ENCODE measurements at regions not wholly inside any gene's neighbourhood (a gene's known extent, or its start where the extent isn't known, plus 50 kb on each side); places are given as distances from the start of the nearest gene placed in this dataset.

- WGBS, 3 donors = 53 to 55% (median 55%) methylated on average over 53 of the region's 53 CpGs
- H3K4me3 ChIP-seq = no peak overlapping the region
- ATAC-seq (no peak), DNase-seq (no peak)
- no peaks in the 10 kb centered on the region for H3K4me1 ChIP-seq
- no peaks in the 10 kb centered on the region for H3K9me3 ChIP-seq
- no peaks in the 10 kb centered on the region for H3K36me3 ChIP-seq (ENCODE audit: insufficient read depth in 1 of 2, low read depth in 1 of 2)
- no peak for TF ChIP-seq CTCF (IDR thresholded peaks at IDR 0.05)
- intact Hi-C loops (cut with DNase I) = no loop called here
- H3K27me3 ChIP-seq (ENCODE audit: insufficient read depth in 3 of 3, low read length in 2 of 3) = peaks cover 0 to 10% (median 5%) of the 10 kb centered on the region in 3 donors
- H3K27ac ChIP-seq = no peak overlapping the region
Measured at GRCh38 chr22:49266561-49267519, 560.8 kb downstream of the BRD1 start.

- no peak for ATAC-seq
- Histone ChIP-seq H3K27me3 (ENCODE audit: insufficient read depth in 3 of 3, low read length in 2 of 3) (peaks cover 0 to 14% (median 4%) of the 10 kb centered on the region in 3 donors), H3K4me1 (no peaks in the 10 kb centered on the region), H3K27ac (no peak overlapping the region), H3K36me3 (ENCODE audit: insufficient read depth in 1 of 2, low read depth in 1 of 2) (no peaks in the 10 kb centered on the region), H3K9me3 (no peaks in the 10 kb centered on the region), H3K4me3 (no peak overlapping the region)
- DNase-seq = no peak
- no peak for TF ChIP-seq CTCF (IDR thresholded peaks at IDR 0.05)
- intact Hi-C loops (cut with DNase I) = no loop called here
- WGBS, 3 donors = 75 to 79% (median 78%) methylated on average over 11 of the region's 11 CpGs
Measured at GRCh38 chr22:49264696-49265095, 563.0 kb downstream of the BRD1 start.

GRCh38 chr22:49263101-49263500, 564.6 kb downstream of the BRD1 start:
- WGBS, 3 donors = 80 to 87% (median 83%) methylated on average over 15 of the region's 15 CpGs
- Histone ChIP-seq H3K9me3 (no peaks in the 10 kb centered on the region), H3K36me3 (ENCODE audit: insufficient read depth in 1 of 2, low read depth in 1 of 2) (no peaks in the 10 kb centered on the region), H3K27ac (no peak overlapping the region), H3K4me1 (no peaks in the 10 kb centered on the region), H3K27me3 (ENCODE audit: insufficient read depth in 3 of 3, low read length in 2 of 3) (peaks cover 0 to 12% (median 2%) of the 10 kb centered on the region in 3 donors), H3K4me3 (no peak overlapping the region)
- intact Hi-C loops (cut with DNase I) = no loop called here
- ATAC-seq (no peak), DNase-seq (no peak)
- no peak for TF ChIP-seq CTCF (IDR thresholded peaks at IDR 0.05)

- Histone ChIP-seq H3K4me3 (no peak overlapping the region), H3K36me3 (ENCODE audit: insufficient read depth in 1 of 2, low read depth in 1 of 2) (no peaks in the 10 kb centered on the region), H3K27ac (no peak overlapping the region), H3K27me3 (ENCODE audit: insufficient read depth in 3 of 3, low read length in 2 of 3) (peaks cover 0 to 10% (median 2%) of the 10 kb centered on the region in 3 donors), H3K9me3 (no peaks in the 10 kb centered on the region), H3K4me1 (no peaks in the 10 kb centered on the region)
- intact Hi-C loops (cut with DNase I) = no loop called here
- ATAC-seq = no peak
- no peak for TF ChIP-seq CTCF (IDR thresholded peaks at IDR 0.05)
- WGBS, 3 donors = 80 to 84% (median 82%) methylated on average over 12 of the region's 12 CpGs
- DNase-seq = no peak
Measured at GRCh38 chr22:49262167-49262566, 565.5 kb downstream of the BRD1 start.

Measured in psoas muscle (tissue), 7 donors.